Ishikawa (cell line): ENCODE measurements at regions not wholly inside any gene's neighbourhood (a gene's known extent, or its start where the extent isn't known, plus 50 kb on each side); places are given as distances from the start of the nearest gene placed in this dataset.

Experiments
- EP300 ChIP-seq: IDR thresholded peaks from 2 replicates; pipeline ENCODE4 v1.6.1; 2012; ENCODE audit warnings: borderline replicate concordance
- FOXM1 ChIP-seq: IDR thresholded peaks from 2 replicates; pipeline ENCODE4 v1.6.1; 2012; ENCODE audit warnings: low read depth, borderline replicate concordance
- MAX ChIP-seq: IDR thresholded peaks from 2 replicates; pipeline ENCODE4 v1.6.1; 2012
- RAD21 ChIP-seq: IDR thresholded peaks from 2 replicates; pipeline ENCODE4 v1.6.1; 2012; ENCODE audit warnings: low read depth
- TAF1 ChIP-seq: IDR thresholded peaks from 2 replicates; pipeline ENCODE4 v1.6.1; 2012; ENCODE audit warnings: low read depth, mild to moderate bottlenecking

- no peak for TF ChIP-seq EP300
- TF ChIP-seq FOXM1, result no peak
- TF ChIP-seq TAF1, result no peak
- TF ChIP-seq MAX, result no peak
- TF ChIP-seq RAD21, result no peak
These were observed 265.2 kb downstream of the DMAC1 start for GRCh38 chr9:7534211-7534935.
